Neural progenitor cell (in vitro differentiated cells): ENCODE measurements at regions not wholly inside any gene's neighbourhood (a gene's known extent, or its start where the extent isn't known, plus 50 kb on each side); places are given as distances from the start of the nearest gene placed in this dataset.

Experiments used
- EZH2phosphoT487 ChIP-seq: fragments of 200-600 bp; sonication (generic); IDR thresholded peaks from 2 replicates; pipeline ENCODE4 v1.6.1; 2017; ENCODE audit warnings: antibody characterized with exemption
- TF ChIP-seq, protein P1 (sequence below): fragments of 200-600 bp; sonication (generic); IDR thresholded peaks from 2 replicates; pipeline ENCODE4 v1.5.1; 2017; ENCODE audit warnings: antibody characterized with exemption, mild to moderate bottlenecking

DNA sequence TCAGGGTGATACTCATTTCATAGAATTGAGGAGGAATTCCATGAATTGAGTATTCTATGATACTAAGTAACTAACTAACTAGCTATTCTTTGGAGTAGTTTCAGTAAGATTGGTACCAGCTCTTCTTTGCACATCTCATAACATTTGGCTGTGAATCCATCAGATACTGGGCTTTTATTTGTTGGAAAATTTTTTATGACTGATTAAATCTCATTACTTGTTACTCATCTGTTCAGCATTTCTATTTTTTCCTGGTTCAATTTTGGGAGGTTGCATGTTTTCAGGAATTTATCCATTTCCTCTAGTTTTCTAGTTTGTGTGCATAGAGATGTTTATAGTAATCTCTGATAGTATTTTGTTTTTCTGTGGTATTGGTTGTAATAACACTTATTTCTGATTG, 70.8 kb upstream of the FREM3 start:
- TF ChIP-seq, protein P1, sequence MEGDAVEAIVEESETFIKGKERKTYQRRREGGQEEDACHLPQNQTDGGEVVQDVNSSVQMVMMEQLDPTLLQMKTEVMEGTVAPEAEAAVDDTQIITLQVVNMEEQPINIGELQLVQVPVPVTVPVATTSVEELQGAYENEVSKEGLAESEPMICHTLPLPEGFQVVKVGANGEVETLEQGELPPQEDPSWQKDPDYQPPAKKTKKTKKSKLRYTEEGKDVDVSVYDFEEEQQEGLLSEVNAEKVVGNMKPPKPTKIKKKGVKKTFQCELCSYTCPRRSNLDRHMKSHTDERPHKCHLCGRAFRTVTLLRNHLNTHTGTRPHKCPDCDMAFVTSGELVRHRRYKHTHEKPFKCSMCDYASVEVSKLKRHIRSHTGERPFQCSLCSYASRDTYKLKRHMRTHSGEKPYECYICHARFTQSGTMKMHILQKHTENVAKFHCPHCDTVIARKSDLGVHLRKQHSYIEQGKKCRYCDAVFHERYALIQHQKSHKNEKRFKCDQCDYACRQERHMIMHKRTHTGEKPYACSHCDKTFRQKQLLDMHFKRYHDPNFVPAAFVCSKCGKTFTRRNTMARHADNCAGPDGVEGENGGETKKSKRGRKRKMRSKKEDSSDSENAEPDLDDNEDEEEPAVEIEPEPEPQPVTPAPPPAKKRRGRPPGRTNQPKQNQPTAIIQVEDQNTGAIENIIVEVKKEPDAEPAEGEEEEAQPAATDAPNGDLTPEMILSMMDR: no peak
- TF ChIP-seq EZH2phosphoT487: no peak
